ENCODE measurements at regions not wholly inside any gene's neighbourhood (a gene's known extent, or its start where the extent isn't known, plus 50 kb on each side); places are given as distances from the start of the nearest gene placed in this dataset.

- TF ChIP-seq, protein P1, sequence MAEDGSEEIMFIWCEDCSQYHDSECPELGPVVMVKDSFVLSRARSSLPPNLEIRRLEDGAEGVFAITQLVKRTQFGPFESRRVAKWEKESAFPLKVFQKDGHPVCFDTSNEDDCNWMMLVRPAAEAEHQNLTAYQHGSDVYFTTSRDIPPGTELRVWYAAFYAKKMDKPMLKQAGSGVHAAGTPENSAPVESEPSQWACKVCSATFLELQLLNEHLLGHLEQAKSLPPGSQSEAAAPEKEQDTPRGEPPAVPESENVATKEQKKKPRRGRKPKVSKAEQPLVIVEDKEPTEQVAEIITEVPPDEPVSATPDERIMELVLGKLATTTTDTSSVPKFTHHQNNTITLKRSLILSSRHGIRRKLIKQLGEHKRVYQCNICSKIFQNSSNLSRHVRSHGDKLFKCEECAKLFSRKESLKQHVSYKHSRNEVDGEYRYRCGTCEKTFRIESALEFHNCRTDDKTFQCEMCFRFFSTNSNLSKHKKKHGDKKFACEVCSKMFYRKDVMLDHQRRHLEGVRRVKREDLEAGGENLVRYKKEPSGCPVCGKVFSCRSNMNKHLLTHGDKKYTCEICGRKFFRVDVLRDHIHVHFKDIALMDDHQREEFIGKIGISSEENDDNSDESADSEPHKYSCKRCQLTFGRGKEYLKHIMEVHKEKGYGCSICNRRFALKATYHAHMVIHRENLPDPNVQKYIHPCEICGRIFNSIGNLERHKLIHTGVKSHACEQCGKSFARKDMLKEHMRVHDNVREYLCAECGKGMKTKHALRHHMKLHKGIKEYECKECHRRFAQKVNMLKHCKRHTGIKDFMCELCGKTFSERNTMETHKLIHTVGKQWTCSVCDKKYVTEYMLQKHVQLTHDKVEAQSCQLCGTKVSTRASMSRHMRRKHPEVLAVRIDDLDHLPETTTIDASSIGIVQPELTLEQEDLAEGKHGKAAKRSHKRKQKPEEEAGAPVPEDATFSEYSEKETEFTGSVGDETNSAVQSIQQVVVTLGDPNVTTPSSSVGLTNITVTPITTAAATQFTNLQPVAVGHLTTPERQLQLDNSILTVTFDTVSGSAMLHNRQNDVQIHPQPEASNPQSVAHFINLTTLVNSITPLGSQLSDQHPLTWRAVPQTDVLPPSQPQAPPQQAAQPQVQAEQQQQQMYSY (CRISPR knock-in tag; IDR thresholded peaks at IDR 0.05): no peak
- TF ChIP-seq POLR2AphosphoS2 (IDR thresholded peaks at IDR 0.05; ENCODE audit: low read depth, low read length) (no peak), NR2F1 (conservative IDR thresholded peaks at IDR 0.05) (no peak), ETV6 (conservative IDR thresholded peaks at IDR 0.05 in 1 of 2, IDR thresholded peaks at IDR 0.05 in 1 of 2; ENCODE audit: borderline replicate concordance in 1 of 2, low read depth in 1 of 2) (no peak), CTCF (IDR thresholded peaks at IDR 0.05 in 2 of 3, conservative IDR thresholded peaks at IDR 0.05 in 1 of 3; ENCODE audit: control insufficient read depth in 2 of 3, extremely low read depth in 1 of 3, insufficient read depth in 1 of 3, low read depth in 3 of 3, low read length in 3 of 3) (no peak), RCOR1 (conservative IDR thresholded peaks at IDR 0.05; ENCODE audit: low read depth, low read length) (no peak), ZNF217 (IDR thresholded peaks at IDR 0.05) (no peak)
- TF ChIP-seq, protein P2, sequence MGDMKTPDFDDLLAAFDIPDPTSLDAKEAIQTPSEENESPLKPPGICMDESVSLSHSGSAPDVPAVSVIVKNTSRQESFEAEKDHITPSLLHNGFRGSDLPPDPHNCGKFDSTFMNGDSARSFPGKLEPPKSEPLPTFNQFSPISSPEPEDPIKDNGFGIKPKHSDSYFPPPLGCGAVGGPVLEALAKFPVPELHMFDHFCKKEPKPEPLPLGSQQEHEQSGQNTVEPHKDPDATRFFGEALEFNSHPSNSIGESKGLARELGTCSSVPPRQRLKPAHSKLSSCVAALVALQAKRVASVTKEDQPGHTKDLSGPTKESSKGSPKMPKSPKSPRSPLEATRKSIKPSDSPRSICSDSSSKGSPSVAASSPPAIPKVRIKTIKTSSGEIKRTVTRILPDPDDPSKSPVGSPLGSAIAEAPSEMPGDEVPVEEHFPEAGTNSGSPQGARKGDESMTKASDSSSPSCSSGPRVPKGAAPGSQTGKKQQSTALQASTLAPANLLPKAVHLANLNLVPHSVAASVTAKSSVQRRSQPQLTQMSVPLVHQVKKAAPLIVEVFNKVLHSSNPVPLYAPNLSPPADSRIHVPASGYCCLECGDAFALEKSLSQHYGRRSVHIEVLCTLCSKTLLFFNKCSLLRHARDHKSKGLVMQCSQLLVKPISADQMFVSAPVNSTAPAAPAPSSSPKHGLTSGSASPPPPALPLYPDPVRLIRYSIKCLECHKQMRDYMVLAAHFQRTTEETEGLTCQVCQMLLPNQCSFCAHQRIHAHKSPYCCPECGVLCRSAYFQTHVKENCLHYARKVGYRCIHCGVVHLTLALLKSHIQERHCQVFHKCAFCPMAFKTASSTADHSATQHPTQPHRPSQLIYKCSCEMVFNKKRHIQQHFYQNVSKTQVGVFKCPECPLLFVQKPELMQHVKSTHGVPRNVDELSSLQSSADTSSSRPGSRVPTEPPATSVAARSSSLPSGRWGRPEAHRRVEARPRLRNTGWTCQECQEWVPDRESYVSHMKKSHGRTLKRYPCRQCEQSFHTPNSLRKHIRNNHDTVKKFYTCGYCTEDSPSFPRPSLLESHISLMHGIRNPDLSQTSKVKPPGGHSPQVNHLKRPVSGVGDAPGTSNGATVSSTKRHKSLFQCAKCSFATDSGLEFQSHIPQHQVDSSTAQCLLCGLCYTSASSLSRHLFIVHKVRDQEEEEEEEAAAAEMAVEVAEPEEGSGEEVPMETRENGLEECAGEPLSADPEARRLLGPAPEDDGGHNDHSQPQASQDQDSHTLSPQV (IDR thresholded peaks at IDR 0.05): no peak
Observed at GRCh38 chrX:146055733-146056132, 238.1 kb downstream of the SLITRK2 start (continued).
